ENCODE measurements at regions not wholly inside any gene's neighbourhood (a gene's known extent, or its start where the extent isn't known, plus 50 kb on each side); places are given as distances from the start of the nearest gene placed in this dataset.

DNA sequence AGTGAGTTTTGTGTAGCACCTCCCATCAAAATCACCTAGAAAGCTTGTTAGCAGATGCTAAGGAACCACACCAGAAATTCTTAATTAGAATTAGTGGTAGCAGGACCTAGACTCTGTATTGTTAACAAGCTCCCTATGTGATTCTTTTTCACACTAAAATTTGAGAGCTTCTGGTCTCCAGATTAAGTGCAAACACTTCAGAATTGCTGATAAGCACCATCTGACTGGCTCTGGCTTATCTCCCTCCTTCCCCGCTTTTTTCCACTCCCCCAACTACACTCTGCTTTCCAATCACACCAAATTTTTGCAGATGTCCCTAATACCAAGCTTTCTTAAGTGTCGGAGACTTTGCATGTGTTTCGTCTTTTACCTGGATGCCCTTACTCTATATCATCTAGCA lies 410.1 kb upstream of the DPH6 start:
- Histone ChIP-seq H3K4me3 (no peak overlapping the region), H3K4me1 (no peaks in the 10 kb centered on the region), H3K9me3 (no peaks in the 10 kb centered on the region), H3K27ac (no peak overlapping the region), H3K4me2 (no peak overlapping the region)
- 43% methylated on average over 3 of the region's 3 CpGs for WGBS (ENCODE audit: missing lambda C conversion rate)
- DNase-seq (ENCODE audit: low read depth in 1 of 2, low spot score in 1 of 2) (no peak), FAIRE-seq (no peak), ATAC-seq (no peak)
- POLR2A ChIA-PET = no interaction called here
- CTCF ChIA-PET = no interaction called here
- no peak for TF ChIP-seq JUN (IDR thresholded peaks at IDR 0.05)
- TF ChIP-seq TFCP2L1 (CRISPR knock-in tag; IDR thresholded peaks at IDR 0.05) = no peak
- TF ChIP-seq FOSB (CRISPR knock-in tag; IDR thresholded peaks at IDR 0.05) = no peak
- no peak for TF ChIP-seq ZFP36 (IDR thresholded peaks at IDR 0.05; ENCODE audit: borderline replicate concordance, partially characterized antibody)
- no peak for TF ChIP-seq SREBF2 (IDR thresholded peaks at IDR 0.05)
- no peak for TF ChIP-seq NPAS2 (CRISPR knock-in tag; IDR thresholded peaks at IDR 0.05; ENCODE audit: borderline replicate concordance)
- no peak for TF ChIP-seq HOXB5 (CRISPR knock-in tag; IDR thresholded peaks at IDR 0.05)
- TF ChIP-seq, protein P1, sequence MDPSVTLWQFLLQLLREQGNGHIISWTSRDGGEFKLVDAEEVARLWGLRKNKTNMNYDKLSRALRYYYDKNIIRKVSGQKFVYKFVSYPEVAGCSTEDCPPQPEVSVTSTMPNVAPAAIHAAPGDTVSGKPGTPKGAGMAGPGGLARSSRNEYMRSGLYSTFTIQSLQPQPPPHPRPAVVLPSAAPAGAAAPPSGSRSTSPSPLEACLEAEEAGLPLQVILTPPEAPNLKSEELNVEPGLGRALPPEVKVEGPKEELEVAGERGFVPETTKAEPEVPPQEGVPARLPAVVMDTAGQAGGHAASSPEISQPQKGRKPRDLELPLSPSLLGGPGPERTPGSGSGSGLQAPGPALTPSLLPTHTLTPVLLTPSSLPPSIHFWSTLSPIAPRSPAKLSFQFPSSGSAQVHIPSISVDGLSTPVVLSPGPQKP (IDR thresholded peaks at IDR 0.05; ENCODE audit: low read depth, low read length) = no peak
- no peak for TF ChIP-seq ZSCAN20 (CRISPR knock-in tag; IDR thresholded peaks at IDR 0.05)
- no peak for TF ChIP-seq RAD21 (conservative IDR thresholded peaks at IDR 0.05 in 1 of 2, IDR thresholded peaks at IDR 0.05 in 1 of 2)
- no peak for TF ChIP-seq PHF8 (IDR thresholded peaks at IDR 0.05; ENCODE audit: borderline replicate concordance, low read depth)
- TF ChIP-seq, protein P2, sequence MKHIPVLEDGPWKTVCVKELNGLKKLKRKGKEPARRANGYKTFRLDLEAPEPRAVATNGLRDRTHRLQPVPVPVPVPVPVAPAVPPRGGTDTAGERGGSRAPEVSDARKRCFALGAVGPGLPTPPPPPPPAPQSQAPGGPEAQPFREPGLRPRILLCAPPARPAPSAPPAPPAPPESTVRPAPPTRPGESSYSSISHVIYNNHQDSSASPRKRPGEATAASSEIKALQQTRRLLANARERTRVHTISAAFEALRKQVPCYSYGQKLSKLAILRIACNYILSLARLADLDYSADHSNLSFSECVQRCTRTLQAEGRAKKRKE (CRISPR knock-in tag; IDR thresholded peaks at IDR 0.05; ENCODE audit: low read depth) = no peak
- TF ChIP-seq EP300 (IDR thresholded peaks at IDR 0.05) = no peak
- TF ChIP-seq RARB (CRISPR knock-in tag; IDR thresholded peaks at IDR 0.05) = no peak
- no peak for TF ChIP-seq NR3C1 (IDR thresholded peaks at IDR 0.05)
- no peak for TF ChIP-seq CHD2 (IDR thresholded peaks at IDR 0.05; ENCODE audit: low read length, partially characterized antibody)

DNA sequence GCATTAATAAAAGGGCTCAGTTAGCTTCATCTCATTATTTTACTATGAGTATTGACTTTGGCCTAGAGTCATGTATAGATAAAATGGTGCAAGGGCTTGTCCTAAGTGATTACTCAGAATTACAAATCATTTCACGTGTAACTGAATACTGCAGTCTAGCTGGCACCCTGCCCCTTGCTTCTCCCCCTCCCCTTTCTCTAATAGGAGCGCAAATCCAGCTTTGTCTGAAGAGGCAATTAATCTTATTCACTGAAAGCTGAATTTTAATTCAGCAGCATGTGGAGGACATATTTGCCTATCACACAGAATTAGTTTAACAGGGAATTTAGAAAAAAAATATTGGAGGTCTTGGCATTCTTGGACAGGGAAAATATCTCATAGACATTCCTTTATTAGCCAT lies 412.1 kb upstream of the DPH6 start:
- Histone ChIP-seq H3K4me2 (no peak overlapping the region), H3K4me3 (no peak overlapping the region), H3K27ac (no peak overlapping the region), H3K9me3 (no peaks in the 10 kb centered on the region), H3K4me1 (no peaks in the 10 kb centered on the region)
- ChIA-PET POLR2A (interaction anchor here (0.6 kb wide), 1 partner anchor 50 kb away, joined by 5 read pairs; no protein-coding TSS in a partner anchor), CTCF (no interaction called here)
- WGBS (ENCODE audit: missing lambda C conversion rate) = 58% methylated on average over 2 of the region's 2 CpGs
- ATAC-seq (no peak), DNase-seq (ENCODE audit: low read depth in 1 of 2, low spot score in 1 of 2) (no peak), FAIRE-seq (no peak)
- TF ChIP-seq ZNF302 (CRISPR knock-in tag; IDR thresholded peaks at IDR 0.05) (no peak), NFE2L2 (conservative IDR thresholded peaks at IDR 0.05; ENCODE audit: low read length) (no peak), SREBF2 (IDR thresholded peaks at IDR 0.05) (no peak), EP300 (IDR thresholded peaks at IDR 0.05) (no peak), FOXS1 (CRISPR knock-in tag; IDR thresholded peaks at IDR 0.05) (no peak), FOSL2 (IDR thresholded peaks at IDR 0.05) (no peak), FOSL2 (CRISPR knock-in tag; IDR thresholded peaks at IDR 0.05) (no peak), KDM5A (IDR thresholded peaks at IDR 0.05) (no peak), CHD2 (IDR thresholded peaks at IDR 0.05; ENCODE audit: low read length, partially characterized antibody) (no peak), PHF8 (IDR thresholded peaks at IDR 0.05; ENCODE audit: borderline replicate concordance, low read depth) (no peak), RAD21 (conservative IDR thresholded peaks at IDR 0.05 in 1 of 2, IDR thresholded peaks at IDR 0.05 in 1 of 2) (no peak), RNF2 (IDR thresholded peaks at IDR 0.05; ENCODE audit: borderline replicate concordance, low read depth) (no peak), RFX5 (IDR thresholded peaks at IDR 0.05) (no peak)
- TF ChIP-seq, protein P3, sequence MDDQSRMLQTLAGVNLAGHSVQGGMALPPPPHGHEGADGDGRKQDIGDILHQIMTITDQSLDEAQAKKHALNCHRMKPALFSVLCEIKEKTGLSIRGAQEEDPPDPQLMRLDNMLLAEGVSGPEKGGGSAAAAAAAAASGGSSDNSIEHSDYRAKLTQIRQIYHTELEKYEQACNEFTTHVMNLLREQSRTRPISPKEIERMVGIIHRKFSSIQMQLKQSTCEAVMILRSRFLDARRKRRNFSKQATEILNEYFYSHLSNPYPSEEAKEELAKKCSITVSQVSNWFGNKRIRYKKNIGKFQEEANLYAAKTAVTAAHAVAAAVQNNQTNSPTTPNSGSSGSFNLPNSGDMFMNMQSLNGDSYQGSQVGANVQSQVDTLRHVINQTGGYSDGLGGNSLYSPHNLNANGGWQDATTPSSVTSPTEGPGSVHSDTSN (IDR thresholded peaks at IDR 0.05) = no peak
- TF ChIP-seq, protein P4, sequence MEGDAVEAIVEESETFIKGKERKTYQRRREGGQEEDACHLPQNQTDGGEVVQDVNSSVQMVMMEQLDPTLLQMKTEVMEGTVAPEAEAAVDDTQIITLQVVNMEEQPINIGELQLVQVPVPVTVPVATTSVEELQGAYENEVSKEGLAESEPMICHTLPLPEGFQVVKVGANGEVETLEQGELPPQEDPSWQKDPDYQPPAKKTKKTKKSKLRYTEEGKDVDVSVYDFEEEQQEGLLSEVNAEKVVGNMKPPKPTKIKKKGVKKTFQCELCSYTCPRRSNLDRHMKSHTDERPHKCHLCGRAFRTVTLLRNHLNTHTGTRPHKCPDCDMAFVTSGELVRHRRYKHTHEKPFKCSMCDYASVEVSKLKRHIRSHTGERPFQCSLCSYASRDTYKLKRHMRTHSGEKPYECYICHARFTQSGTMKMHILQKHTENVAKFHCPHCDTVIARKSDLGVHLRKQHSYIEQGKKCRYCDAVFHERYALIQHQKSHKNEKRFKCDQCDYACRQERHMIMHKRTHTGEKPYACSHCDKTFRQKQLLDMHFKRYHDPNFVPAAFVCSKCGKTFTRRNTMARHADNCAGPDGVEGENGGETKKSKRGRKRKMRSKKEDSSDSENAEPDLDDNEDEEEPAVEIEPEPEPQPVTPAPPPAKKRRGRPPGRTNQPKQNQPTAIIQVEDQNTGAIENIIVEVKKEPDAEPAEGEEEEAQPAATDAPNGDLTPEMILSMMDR (IDR thresholded peaks at IDR 0.05) = no peak
